Heart left ventricle (tissue), 16 donors: ENCODE measurements at regions not wholly inside any gene's neighbourhood (a gene's known extent, or its start where the extent isn't known, plus 50 kb on each side); places are given as distances from the start of the nearest gene placed in this dataset.

Experiments used
- ATAC-seq, 4 donors: fragments of 200-7000 bp; cut with Tn5 transposase; one replicate each; pipeline ENCODE4 v1.9.1; 2020 to 2022; ENCODE audit warnings: moderate library complexity in 4 of 4, mild to moderate bottlenecking in 3 of 4, moderate number of reproducible peaks in 1 of 4
- DNase-seq, 5 donors: peaks; one replicate each; pipeline ENCODE4 v3.0.0-alpha.2; 2020
- H3K27ac ChIP-seq, 12 donors: fragments of 200-600 bp; sonication (generic) in 4 of 12; one replicate each; pipeline versions ENCODE4 v1.5.0 to v1.8.0; 2016 to 2022; ENCODE audit warnings: mild to moderate bottlenecking in 2 of 12
- H3K27me3 ChIP-seq, 9 donors: fragments of 200-600 bp; sonication (generic) in 2 of 9; one replicate each; pipeline versions ENCODE4 v1.5.1 to v1.8.0; 2016 to 2022; ENCODE audit warnings: mild to moderate bottlenecking in 3 of 9
- H3K36me3 ChIP-seq, 9 donors: fragments of 200-600 bp; sonication (generic) in 2 of 9; one replicate each; pipeline versions ENCODE4 v1.5.0 to v1.8.0; 2018 to 2022; ENCODE audit warnings: mild to moderate bottlenecking in 2 of 9
- H3K4me1 ChIP-seq, 12 donors: fragments of 200-600 bp; sonication (generic) in 4 of 12; one replicate each; pipeline versions ENCODE4 v1.5.0 to v1.8.0; 2016 to 2022; ENCODE audit warnings: mild to moderate bottlenecking in 3 of 12
- H3K4me3 ChIP-seq, 12 donors: fragments of 200-600 bp; sonication (generic) in 4 of 12; one replicate each; pipeline versions ENCODE4 v1.5.0 to v1.8.0; 2017 to 2022; ENCODE audit warnings: mild to moderate bottlenecking in 9 of 12, moderate library complexity in 4 of 12
- H3K9me3 ChIP-seq, 12 donors: fragments of 200-600 bp; sonication (generic) in 4 of 12; one replicate each; pipeline versions ENCODE4 v1.5.0 to v1.8.0; 2016 to 2022; ENCODE audit warnings: mild to moderate bottlenecking in 1 of 12
- POLR2A ChIP-seq, 2 donors: fragments of 450-650 bp; IDR thresholded peaks; one replicate each; pipeline ENCODE4 v1.6.1; 2017; ENCODE audit warnings: antibody characterized with exemption in 2 of 2, mild to moderate bottlenecking in 2 of 2, moderate library complexity in 2 of 2
- WGBS, 4 donors: extraction: QIAGEN DNeasy Blood & Tissue Kit in 2 of 4; methylation state at CpG; one replicate each; pipeline versions ENCODE4 v1.1.5 to v1.1.7; 2013 to 2018; 5-methylcytosine and 5-hydroxymethylcytosine counted together
- intact Hi-C, 10 donors: fragments of 100-400 bp; cut with DNase I; formaldehyde crosslinking; loops; one replicate each; pipeline versions ENCODE4 v1.11.1 to v1.14.2; 2022
- TF ChIP-seq, protein P1 (sequence below), 12 donors: fragments of 200-600 bp; sonication (generic) in 4 of 12; IDR thresholded peaks; one replicate each; pipeline versions ENCODE4 v1.5.0 to v1.8.0; 2018 to 2022; ENCODE audit warnings: antibody characterized with exemption in 12 of 12, mild to moderate bottlenecking in 5 of 12
- donor health status: ischemic (EF 13 %, LVEDD 7.1; RV severe dilation, severe dysfunction).
- donor health status: healthy with polysubstance abuse.
- donor health status: DM: no; HTN: yes; CAD: no.
- donor health status: DM: no; HTN: no; CAD: no.
- donor health status: ischemic (EF 25% LVEDD 6.9; RV normal size, moderate dysfunction).
- donor health status: ischemic (EF 25% LVEDD 5.7; RV mildly dilated, moderate dysfunction).
- donor health status: healthy.
- donor health status: DM: yes; HTN: yes; CAD: no.
- donor health status: ischemic (EF 35%, LVEDD 5.7; RV mildly dilated, moderate dysfunction).
- donor health status: nonischemic (EF 11% LVEDD 7.7; RV severe dilation, severe dysfunction).
- donor health status: DM: yes; HTN: yes; CAD: no.
- donor health status: PGD.
- donor health status: ischemic (EF 29% LVEDD 5.4; RV normal size, mild dysfunction).
- donor health status: nonischemic (EF 23%, LVEDD 6.1; RV moderate dilation, normal function).

DNA sequence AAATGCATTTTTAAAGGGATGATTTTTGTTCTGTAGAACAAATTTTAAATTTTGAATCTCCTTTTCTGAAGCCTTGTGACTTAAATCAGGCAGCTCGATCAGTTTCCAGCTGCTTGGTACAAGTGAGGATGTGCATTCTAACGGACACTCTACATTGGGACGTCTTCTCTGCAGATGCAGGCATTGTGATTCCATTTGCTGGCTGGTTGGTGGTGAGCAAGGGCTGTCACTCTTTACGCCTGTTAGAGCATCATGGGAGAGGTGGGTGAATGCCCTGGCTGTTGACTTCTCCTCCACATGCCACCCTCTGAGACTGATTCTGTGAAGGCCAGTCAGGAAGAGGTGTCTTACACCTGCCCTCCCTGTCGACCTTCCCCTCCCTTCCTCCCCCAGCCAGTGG, 240.5 kb upstream of the RNF32 start:
- Histone ChIP-seq H3K36me3 (no peaks in the 10 kb centered on the region), H3K4me1 (no peaks in the 10 kb centered on the region), H3K9me3 (peaks cover 0 to 1% (median 0%) of the 10 kb centered on the region in 12 donors), H3K4me3 (no peak overlapping the region), H3K27me3 (peaks cover 0 to 15% (median 0%) of the 10 kb centered on the region in 9 donors), H3K27ac (no peak overlapping the region)
- ATAC-seq (no peak), DNase-seq (no peak)
- TF ChIP-seq, protein P1, sequence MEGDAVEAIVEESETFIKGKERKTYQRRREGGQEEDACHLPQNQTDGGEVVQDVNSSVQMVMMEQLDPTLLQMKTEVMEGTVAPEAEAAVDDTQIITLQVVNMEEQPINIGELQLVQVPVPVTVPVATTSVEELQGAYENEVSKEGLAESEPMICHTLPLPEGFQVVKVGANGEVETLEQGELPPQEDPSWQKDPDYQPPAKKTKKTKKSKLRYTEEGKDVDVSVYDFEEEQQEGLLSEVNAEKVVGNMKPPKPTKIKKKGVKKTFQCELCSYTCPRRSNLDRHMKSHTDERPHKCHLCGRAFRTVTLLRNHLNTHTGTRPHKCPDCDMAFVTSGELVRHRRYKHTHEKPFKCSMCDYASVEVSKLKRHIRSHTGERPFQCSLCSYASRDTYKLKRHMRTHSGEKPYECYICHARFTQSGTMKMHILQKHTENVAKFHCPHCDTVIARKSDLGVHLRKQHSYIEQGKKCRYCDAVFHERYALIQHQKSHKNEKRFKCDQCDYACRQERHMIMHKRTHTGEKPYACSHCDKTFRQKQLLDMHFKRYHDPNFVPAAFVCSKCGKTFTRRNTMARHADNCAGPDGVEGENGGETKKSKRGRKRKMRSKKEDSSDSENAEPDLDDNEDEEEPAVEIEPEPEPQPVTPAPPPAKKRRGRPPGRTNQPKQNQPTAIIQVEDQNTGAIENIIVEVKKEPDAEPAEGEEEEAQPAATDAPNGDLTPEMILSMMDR (IDR thresholded peaks at IDR 0.05) = no peak
- TF ChIP-seq POLR2A (IDR thresholded peaks at IDR 0.05) = no peak
- intact Hi-C loops = no loop called here
- WGBS, 4 donors = 55 to 69% (median 66%) methylated on average over 5 of the region's 5 CpGs

DNA sequence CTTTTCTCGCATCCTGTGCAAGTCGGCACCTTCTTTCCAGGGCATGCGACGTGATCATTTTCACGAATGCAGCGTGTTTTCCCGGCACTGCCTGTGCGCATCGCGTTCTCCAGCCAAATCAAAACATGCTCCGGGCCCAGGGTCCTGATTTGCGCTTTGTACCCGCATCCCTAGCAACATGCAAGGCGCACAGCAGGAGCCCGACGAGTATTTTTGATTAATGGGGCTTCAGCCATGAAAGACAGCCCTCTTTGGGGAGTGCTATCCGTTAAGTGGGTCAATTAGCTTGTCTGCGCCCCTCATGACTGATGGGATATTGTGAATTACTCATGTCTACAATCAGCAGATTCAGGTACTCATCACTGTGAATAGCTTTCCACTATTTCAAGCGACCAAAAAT, 243.3 kb upstream of the RNF32 start:
- TF ChIP-seq POLR2A (IDR thresholded peaks at IDR 0.05) = no peak
- TF ChIP-seq, protein P1 (IDR thresholded peaks at IDR 0.05) = no peak
- ATAC-seq = no peak
- H3K9me3 ChIP-seq = peaks cover 0 to 5% (median 0%) of the 10 kb centered on the region in 12 donors
- H3K27ac ChIP-seq = no peak overlapping the region
- 75 to 81% (median 77%) methylated on average over 19 of the region's 19 CpGs for WGBS, 4 donors
- DNase-seq = no peak
- peaks cover 0 to 16% (median 0%) of the 10 kb centered on the region in 9 donors for H3K27me3 ChIP-seq
- no peaks in the 10 kb centered on the region for H3K4me1 ChIP-seq
- intact Hi-C loops = no loop called here
- no peak overlapping the region for H3K4me3 ChIP-seq
- no peaks in the 10 kb centered on the region for H3K36me3 ChIP-seq

DNA sequence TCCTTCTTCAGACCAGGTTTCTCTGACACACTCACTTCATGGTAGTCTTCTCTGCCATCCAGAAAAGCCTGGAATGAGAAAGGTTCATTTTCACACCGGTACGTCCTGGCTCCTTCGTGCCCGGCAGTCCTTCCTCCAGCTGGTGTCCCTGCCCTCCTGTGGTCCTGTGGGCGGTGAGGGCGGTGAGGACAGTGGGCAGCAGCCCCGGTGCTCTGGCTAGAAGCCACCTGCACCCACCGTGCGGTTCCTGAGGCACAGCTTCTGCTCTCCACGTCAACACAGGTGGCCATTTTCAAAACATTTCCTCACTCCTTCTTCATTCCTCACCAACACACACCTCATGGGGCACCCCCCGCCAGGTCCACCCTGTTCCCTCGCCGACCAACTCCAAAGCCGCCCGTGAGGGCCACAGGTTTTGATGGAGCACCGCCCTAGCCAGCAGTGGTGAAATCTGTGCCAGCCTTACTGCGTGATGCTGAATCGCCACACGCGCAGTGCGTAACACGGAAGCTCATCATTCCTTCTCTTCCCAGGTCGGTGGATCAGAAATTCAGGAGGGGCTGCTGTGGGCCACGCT, 251.4 kb upstream of the RNF32 start:
- 86 to 87% (median 87%) methylated on average over 24 of the region's 24 CpGs for WGBS, 4 donors
- peaks cover 0 to 9% (median 0%) of the 10 kb centered on the region in 12 donors for H3K9me3 ChIP-seq

DNA sequence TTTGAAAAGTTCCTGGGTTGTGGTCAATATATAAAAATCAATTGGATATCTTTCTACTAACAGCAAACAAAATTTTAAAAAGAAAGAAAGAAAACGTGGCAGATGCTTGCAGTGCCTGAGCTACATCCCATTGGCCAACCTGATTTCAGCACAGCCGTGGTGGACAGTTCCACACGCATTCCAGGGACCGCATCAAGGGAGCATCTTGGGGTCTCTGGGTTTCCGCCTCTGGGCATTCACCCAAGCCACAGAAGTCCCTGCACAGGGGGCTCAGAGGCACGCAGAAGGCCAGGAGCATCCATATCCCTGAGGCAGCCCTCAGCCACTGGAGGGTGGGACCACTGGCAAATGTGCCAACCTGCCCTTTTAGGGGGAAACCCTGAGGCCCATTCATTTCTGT, 254.5 kb upstream of the RNF32 start:
- peaks cover 0 to 14% (median 0%) of the 10 kb centered on the region in 9 donors for H3K27me3 ChIP-seq
- no peaks in the 10 kb centered on the region for H3K36me3 ChIP-seq
- H3K9me3 ChIP-seq = no peaks in the 10 kb centered on the region
- no peak overlapping the region for H3K27ac ChIP-seq
- H3K4me3 ChIP-seq = no peak overlapping the region
- no peak for TF ChIP-seq POLR2A (IDR thresholded peaks at IDR 0.05)
- TF ChIP-seq, protein P1 (IDR thresholded peaks at IDR 0.05) = no peak
- intact Hi-C loops = no loop called here
- 3 to 8% (median 6%) methylated on average over 6 of the region's 6 CpGs for WGBS, 4 donors
- no peaks in the 10 kb centered on the region for H3K4me1 ChIP-seq
- no peak for ATAC-seq
- no peak for DNase-seq

More for the DNA sequence above, 251.4 kb upstream of the RNF32 start:
- no peak for ATAC-seq
- Histone ChIP-seq H3K4me1 (no peaks in the 10 kb centered on the region), H3K4me3 (no peak overlapping the region), H3K27me3 (peaks cover 0 to 3% (median 0%) of the 10 kb centered on the region in 9 donors), H3K36me3 (no peaks in the 10 kb centered on the region), H3K27ac (no peak overlapping the region)
- intact Hi-C loops = no loop called here
- TF ChIP-seq POLR2A (IDR thresholded peaks at IDR 0.05) = no peak
- TF ChIP-seq, protein P1 (IDR thresholded peaks at IDR 0.05) = no peak
- DNase-seq = no peak
